H9 (cell line): ENCODE measurements at regions not wholly inside any gene's neighbourhood (a gene's known extent, or its start where the extent isn't known, plus 50 kb on each side); places are given as distances from the start of the nearest gene placed in this dataset.

Experiments used
- DNase-seq: peaks from one replicate; pipeline ENCODE4 v3.0.0-alpha.2; 2017
- H2AFZ ChIP-seq: one replicate; pipeline ENCODE4 v1.6.1; 2013; ENCODE audit warnings: mild to moderate bottlenecking, low read length, control low read depth, moderate library complexity
- H2AK5ac ChIP-seq: 2 replicates; pipeline ENCODE4 v1.6.1; 2013; ENCODE audit warnings: low read length, control low read depth, mixed read lengths; ENCODE audit not compliant: insufficient read length
- H2BK120ac ChIP-seq: one replicate; pipeline ENCODE4 v1.6.1; 2013; ENCODE audit warnings: low read depth, mild to moderate bottlenecking, low read length, control low read depth, inconsistent platforms; ENCODE audit not compliant: poor library complexity, severe bottlenecking
- H2BK12ac ChIP-seq: 2 replicates; pipeline ENCODE4 v1.6.1; 2013; ENCODE audit warnings: low read length, control low read depth, mixed read lengths, low read depth; ENCODE audit not compliant: insufficient read length
- H2BK15ac ChIP-seq: 2 replicates; pipeline ENCODE4 v1.6.1; 2013; ENCODE audit warnings: low read depth, low read length, control low read depth
- H2BK20ac ChIP-seq: one replicate; pipeline ENCODE4 v1.6.1; 2013; ENCODE audit warnings: low read depth, mild to moderate bottlenecking, low read length, control low read depth, inconsistent platforms; ENCODE audit not compliant: poor library complexity, severe bottlenecking
- H2BK5ac ChIP-seq: 2 replicates; pipeline ENCODE4 v1.6.1; 2013; ENCODE audit warnings: low read length, control low read depth, mixed read lengths; ENCODE audit not compliant: insufficient read length
- H3K14ac ChIP-seq: 2 replicates; pipeline ENCODE4 v1.6.1; 2013; ENCODE audit warnings: low read length, control low read depth; ENCODE audit not compliant: insufficient read depth
- H3K18ac ChIP-seq: 2 replicates; pipeline ENCODE4 v1.6.1; 2013; ENCODE audit warnings: low read depth, mild to moderate bottlenecking, mixed read lengths, low read length, control low read depth; ENCODE audit not compliant: insufficient read length
- H3K23ac ChIP-seq: 2 replicates; pipeline ENCODE4 v1.6.1; 2013; ENCODE audit warnings: low read length, control low read depth, mixed read lengths, low read depth; ENCODE audit not compliant: insufficient read length
- H3K23me2 ChIP-seq: 2 replicates; pipeline ENCODE4 v1.6.1; 2013; ENCODE audit warnings: low read depth, mild to moderate bottlenecking, mixed read lengths, low read length, control low read depth; ENCODE audit not compliant: insufficient read length, poor library complexity, severe bottlenecking
- H3K27ac ChIP-seq: 2 replicates; pipeline ENCODE4 v1.5.1; 2013; ENCODE audit warnings: low read length, control low read depth, mixed read lengths, low read depth; ENCODE audit not compliant: insufficient read length
- H3K27me3 ChIP-seq: 2 replicates; pipeline ENCODE4 v1.6.1; 2013; ENCODE audit warnings: low read length, control low read depth, inconsistent platforms; ENCODE audit not compliant: insufficient read depth
- H3K4ac ChIP-seq: 2 replicates; pipeline ENCODE4 v1.6.1; 2013; ENCODE audit warnings: low read depth, mild to moderate bottlenecking, control low read depth, inconsistent platforms, low read length, moderate library complexity
- H3K4me1 ChIP-seq: 2 replicates; pipeline ENCODE4 v1.6.1; 2013; ENCODE audit warnings: low read length, control low read depth, inconsistent platforms; ENCODE audit not compliant: insufficient read depth
- H3K4me2 ChIP-seq: 2 replicates; pipeline ENCODE4 v1.6.1; 2013; ENCODE audit warnings: low read length, control low read depth, mixed read lengths; ENCODE audit not compliant: insufficient read length, insufficient read depth
- H3K56ac ChIP-seq: 2 replicates; pipeline ENCODE4 v1.6.1; 2013; ENCODE audit warnings: low read depth, mild to moderate bottlenecking, mixed read lengths, low read length, control low read depth; ENCODE audit not compliant: insufficient read length
- H3K79me1 ChIP-seq: 2 replicates; pipeline ENCODE4 v1.6.1; 2013; ENCODE audit warnings: low read depth, mild to moderate bottlenecking, moderate library complexity, low read length, control low read depth, inconsistent platforms; ENCODE audit not compliant: insufficient read depth, poor library complexity, severe bottlenecking
- H3K79me2 ChIP-seq: 2 replicates; pipeline ENCODE4 v1.6.1; 2013; ENCODE audit warnings: low read length, control low read depth, inconsistent platforms; ENCODE audit not compliant: insufficient read depth
- H3K9ac ChIP-seq: 2 replicates; pipeline ENCODE4 v1.6.1; 2013; ENCODE audit warnings: low read length, control low read depth, mixed read lengths; ENCODE audit not compliant: insufficient read length; ENCODE audit errors: extremely low read depth
- H3K9me3 ChIP-seq: one replicate; pipeline ENCODE4 v1.6.1; 2013; ENCODE audit warnings: low read depth, low read length, inconsistent platforms; ENCODE audit not compliant: control insufficient read depth
- H3T11ph ChIP-seq: one replicate; pipeline ENCODE4 v1.6.1; 2013; ENCODE audit warnings: mild to moderate bottlenecking, low read length, control low read depth, inconsistent platforms
- H4K20me1 ChIP-seq: one replicate; pipeline ENCODE4 v1.6.1; 2013; ENCODE audit not compliant: control insufficient read depth, insufficient read length, insufficient read depth
- H4K5ac ChIP-seq: 2 replicates; pipeline ENCODE4 v1.6.1; 2013; ENCODE audit warnings: low read depth, mild to moderate bottlenecking, mixed read lengths, low read length, control low read depth; ENCODE audit not compliant: insufficient read length
- H4K8ac ChIP-seq: replicated peaks from 2 replicates; pipeline ENCODE4 v1.6.1; 2013; ENCODE audit warnings: low read length, control low read depth, mixed read lengths, low read depth; ENCODE audit not compliant: insufficient read length
- H4K91ac ChIP-seq: 2 replicates; pipeline ENCODE4 v1.6.1; 2013; ENCODE audit warnings: low read depth, mild to moderate bottlenecking, moderate library complexity, mixed read lengths, low read length, control low read depth; ENCODE audit not compliant: insufficient read length
- H3K27ac Mint-ChIP-seq, 3 experiments: 2 replicates in 2 of 3; 3 replicates in 1 of 3; pipeline ENCODE4 v1.8.0; 2020 to 2021; ENCODE audit warnings: mixed read lengths in 3 of 3, mild to moderate bottlenecking in 1 of 3, moderate library complexity in 1 of 3
- H3K27me3 Mint-ChIP-seq: 2 replicates; pipeline ENCODE4 v1.8.0; 2021; ENCODE audit warnings: low read depth, mild to moderate bottlenecking, moderate library complexity, mixed read lengths
- H3K36me3 Mint-ChIP-seq, 3 experiments: 2 replicates in 2 of 3; 3 replicates in 1 of 3; pipeline ENCODE4 v1.8.0; 2020 to 2021; ENCODE audit warnings: low read depth in 3 of 3, mixed read lengths in 3 of 3; ENCODE audit not compliant: insufficient read depth in 1 of 3
- H3K4me1 Mint-ChIP-seq, 2 experiments: 2 replicates each; pipeline ENCODE4 v1.8.0; 2020; ENCODE audit warnings: mixed read lengths in 2 of 2
- H3K4me3 Mint-ChIP-seq, 2 experiments: 2 replicates in 1 of 2; 3 replicates in 1 of 2; pipeline ENCODE4 v1.8.0; 2020 to 2021; ENCODE audit warnings: mild to moderate bottlenecking in 2 of 2, mixed read lengths in 2 of 2, moderate library complexity in 1 of 2
- H3K9me3 Mint-ChIP-seq, 2 experiments: 2 replicates in 1 of 2; 3 replicates in 1 of 2; pipeline ENCODE4 v1.8.0; 2020; ENCODE audit warnings: mild to moderate bottlenecking in 2 of 2, mixed read lengths in 2 of 2, moderate library complexity in 1 of 2
- CTCF ChIP-seq: fragments of 200-600 bp; sonication (generic); conservative IDR thresholded peaks from 3 replicates; pipeline ENCODE4 v1.8.0; 2021; ENCODE audit warnings: antibody characterized with exemption, mild to moderate bottlenecking

- Histone ChIP-seq H3K18ac (no peak overlapping the region), H2BK120ac (no peak overlapping the region), H2AK5ac (no peak overlapping the region), H4K20me1 (no peaks in the 10 kb centered on the region), H2AFZ (no peak overlapping the region), H2BK12ac (no peak overlapping the region), H4K8ac (no peak overlapping the region), H3T11ph (no peak overlapping the region), H2BK15ac (no peak overlapping the region), H3K23me2 (no peaks in the 10 kb centered on the region), H3K79me1 (no peaks in the 10 kb centered on the region), H3K14ac (no peak overlapping the region), H2BK20ac (no peak overlapping the region), H3K23ac (no peak overlapping the region), H3K56ac (no peak overlapping the region), H3K4ac (no peak overlapping the region), H3K4me2 (no peak overlapping the region), H2BK5ac (no peak overlapping the region), H4K5ac (no peak overlapping the region), H3K9me3 (no peaks in the 10 kb centered on the region), H3K9ac (no peak overlapping the region), H4K91ac (no peak overlapping the region), H3K79me2 (no peaks in the 10 kb centered on the region), H3K27me3 (no peaks in the 10 kb centered on the region), H3K4me1 (peaks cover 6% of the 10 kb centered on the region), H3K27ac (no peak overlapping the region)
- H3K9me3 Mint-ChIP-seq, result no peaks in the 10 kb centered on the region; a peak in 2 of 5 replicates
- peaks cover 26 to 32% of the 10 kb centered on the region in 2 experiments for H3K4me1 Mint-ChIP-seq
- H3K4me3 Mint-ChIP-seq, result no peak overlapping the region
- no peak overlapping the region for H3K27ac Mint-ChIP-seq
- H3K36me3 Mint-ChIP-seq, result no peaks in the 10 kb centered on the region
- no peak for TF ChIP-seq CTCF
- DNase-seq, result no peak
- H3K27me3 Mint-ChIP-seq, result peaks cover 44% of the 10 kb centered on the region
Observed at GRCh38 chr7:33710608-33711007, 194.7 kb upstream of the BMPER start.
